NCI-H774 (cell line): ENCODE measurements at regions not wholly inside any gene's neighbourhood (a gene's known extent, or its start where the extent isn't known, plus 50 kb on each side); places are given as distances from the start of the nearest gene placed in this dataset.

Source experiments
- DNase-seq: peaks from one replicate; lab custom pipeline; 2025; lab: John Stamatoyannopoulos, UW

DNA sequence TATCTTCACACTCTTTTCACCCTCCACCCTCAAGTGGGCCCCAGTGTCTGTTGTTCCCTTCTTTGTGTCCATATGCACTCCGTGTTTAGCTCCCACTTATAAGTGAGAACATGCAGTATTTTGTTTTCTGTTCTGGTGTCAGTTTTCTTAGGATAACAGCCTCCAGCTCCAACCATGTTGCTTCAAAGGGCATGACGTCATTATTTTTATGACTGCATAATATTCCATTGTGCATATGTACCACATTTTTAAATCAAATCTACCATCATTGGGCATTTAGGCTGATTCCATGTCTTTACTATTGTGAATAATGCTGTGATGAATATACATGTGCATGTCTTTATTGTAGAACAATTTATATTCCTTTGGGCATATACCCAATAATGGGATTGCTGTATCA is 140.3 kb downstream of the LYPLAL1 start:
- DNase-seq = no peak

GRCh38 chr1:219312967-219313366 is 139.3 kb downstream of the LYPLAL1 start:
- DNase-seq = no peak

- DNase-seq = no peak
These were observed 136.6 kb downstream of the LYPLAL1 start for GRCh38 chr1:219310181-219310728.

- DNase-seq = no peak
These were observed 134.7 kb downstream of the LYPLAL1 start for GRCh38 chr1:219308367-219308766.

- DNase-seq = no peak
These were observed 130.8 kb downstream of the LYPLAL1 start for GRCh38 chr1:219304227-219305226.

DNA sequence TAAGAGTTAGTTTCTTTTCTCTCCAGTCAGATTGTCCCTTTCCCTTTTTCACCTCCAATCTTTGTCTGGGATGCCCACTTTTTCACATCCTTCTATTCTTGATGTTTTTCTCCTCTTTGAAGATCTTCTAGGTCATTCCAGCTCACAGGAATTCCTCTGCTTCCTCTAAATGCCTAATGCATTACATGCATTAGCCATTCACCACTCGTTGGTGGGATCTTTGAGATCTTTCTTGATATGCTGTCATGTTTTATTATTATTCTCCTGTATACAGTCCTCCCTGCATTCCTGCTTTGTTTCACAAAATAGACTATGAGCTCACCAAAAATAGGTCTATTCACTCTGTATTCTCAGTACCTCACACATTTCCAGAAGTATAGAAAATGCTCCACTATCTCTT is 129.0 kb downstream of the LYPLAL1 start:
- DNase-seq = no peak

DNA sequence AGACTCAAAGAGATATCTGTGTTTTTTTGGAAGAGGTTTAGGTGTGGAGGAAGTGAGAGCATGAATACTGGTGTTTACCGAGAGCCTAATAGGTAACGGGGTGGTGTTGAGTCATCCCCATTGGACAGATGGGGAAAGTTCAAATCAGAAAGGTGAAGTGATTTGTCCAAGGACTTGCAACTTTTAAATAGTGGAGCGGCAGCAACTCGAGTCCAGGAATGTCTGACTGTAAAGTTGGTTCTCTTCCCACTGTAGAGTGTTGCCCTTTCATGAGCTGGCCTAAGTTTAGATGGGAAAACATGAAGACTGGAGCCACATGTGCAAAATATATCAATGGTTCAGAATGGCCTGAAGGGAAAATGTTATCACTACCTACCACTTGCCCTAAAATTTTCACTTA is 125.7 kb downstream of the LYPLAL1 start:
- DNase-seq = no peak

- no peak for DNase-seq
These were observed 125.0 kb downstream of the LYPLAL1 start for GRCh38 chr1:219298571-219299148.

DNA sequence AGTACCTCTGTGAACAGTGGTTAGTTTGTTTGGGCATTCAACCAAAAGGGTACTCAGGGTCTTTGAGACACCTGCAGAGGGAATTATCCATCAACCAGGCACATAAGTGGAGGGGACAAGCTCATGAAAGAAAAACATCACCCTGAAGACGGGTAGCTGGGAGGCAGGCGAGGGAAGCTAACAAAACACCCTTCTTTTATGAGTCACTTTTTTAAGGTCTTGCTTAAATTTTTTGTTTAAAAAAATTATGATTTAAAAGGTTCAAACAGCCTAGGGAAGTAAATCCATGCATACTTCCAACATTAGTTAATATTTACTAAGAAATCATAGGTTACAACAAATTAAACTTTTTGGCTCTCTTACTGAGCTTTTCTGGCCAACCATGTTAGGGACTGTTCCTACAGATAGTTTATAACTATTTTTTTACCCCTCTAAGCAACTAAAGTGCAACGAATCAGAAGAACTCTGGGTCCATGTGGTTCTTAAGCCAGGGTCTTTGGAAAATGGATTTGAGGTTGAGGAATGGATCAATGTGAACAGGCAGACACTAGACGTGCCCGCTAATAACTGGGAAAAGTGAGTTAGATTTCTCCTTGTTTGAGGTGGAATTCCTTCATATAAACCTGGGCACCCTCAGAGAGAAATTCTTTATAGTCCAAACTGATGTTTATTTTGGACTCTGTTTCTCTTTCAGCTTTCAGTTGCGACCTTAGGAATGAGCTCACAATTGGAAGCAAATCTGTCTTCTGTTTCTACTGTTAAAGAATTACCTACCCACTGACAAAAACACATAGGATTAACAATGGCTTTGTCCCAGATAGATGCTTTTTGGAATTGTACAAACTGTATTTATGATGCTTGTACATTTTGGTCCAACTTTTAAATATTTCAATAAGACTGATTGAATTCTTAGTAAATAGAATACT is 123.0 kb downstream of the LYPLAL1 start:
- peak; percentile 76 for DNase-seq

DNA sequence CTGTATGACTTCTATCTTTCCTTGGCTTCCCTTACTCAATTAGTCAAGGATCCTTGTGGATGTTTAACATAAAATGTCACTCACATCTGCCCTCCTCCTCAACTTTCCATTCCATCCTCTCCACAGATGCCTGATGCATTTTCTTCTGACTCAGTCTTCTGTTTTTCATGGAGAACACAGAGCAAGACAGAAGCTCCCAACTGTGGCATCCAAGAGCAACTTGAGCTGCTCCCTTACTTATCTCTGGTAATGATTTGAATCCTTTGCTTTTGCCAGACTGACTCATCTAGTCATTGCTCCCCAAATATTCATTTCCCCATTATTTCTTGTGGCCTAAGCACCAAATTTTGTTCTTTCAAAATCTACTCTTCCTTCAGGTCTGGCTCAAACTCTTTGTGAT is 120.6 kb downstream of the LYPLAL1 start:
- no peak for DNase-seq

DNA sequence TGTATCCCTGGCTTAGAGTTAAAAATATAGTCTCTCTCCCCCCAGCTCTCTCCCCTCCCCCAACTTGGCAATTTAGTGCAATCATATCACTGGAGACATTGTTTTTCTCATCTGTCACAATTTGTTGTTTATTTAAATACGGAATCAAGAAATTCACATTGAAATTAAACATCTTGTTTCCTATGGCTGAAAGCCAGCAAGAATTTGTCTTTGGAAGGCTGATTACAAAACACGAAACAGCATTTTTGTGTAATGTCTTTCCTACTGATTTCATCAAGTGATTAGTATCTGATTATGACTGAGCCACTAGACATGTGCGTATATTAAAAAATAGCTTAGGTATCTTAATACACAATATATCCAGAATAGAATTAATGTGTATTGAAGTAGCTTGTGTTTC is 119.7 kb downstream of the LYPLAL1 start:
- no peak for DNase-seq

GRCh38 chr1:219292999-219293398 is 119.3 kb downstream of the LYPLAL1 start:
- DNase-seq = no peak

- no peak for DNase-seq
These were observed 118.7 kb downstream of the LYPLAL1 start for GRCh38 chr1:219292341-219292740.

- DNase-seq = no peak
These were observed 115.5 kb downstream of the LYPLAL1 start for GRCh38 chr1:219289171-219289570.

DNA sequence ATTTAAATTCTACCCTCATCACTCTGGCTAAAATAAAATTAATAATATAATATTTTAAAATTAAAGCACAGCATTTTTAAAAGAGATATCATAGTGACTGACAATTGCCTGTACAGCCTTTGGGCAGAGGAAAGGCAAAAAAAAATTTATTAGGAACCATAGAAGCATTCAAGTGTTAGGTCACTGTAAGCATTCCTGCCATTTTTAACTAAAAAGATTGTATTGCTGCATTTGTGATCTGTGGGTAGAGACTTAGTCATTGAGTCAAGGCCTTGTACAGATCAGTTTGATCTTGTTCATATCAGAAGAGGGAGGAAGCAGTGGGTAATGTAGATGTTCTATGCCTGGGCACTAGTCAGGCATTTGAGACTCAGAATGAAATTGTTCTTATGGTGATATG is 109.9 kb downstream of the LYPLAL1 start:
- DNase-seq = no peak

- DNase-seq = no peak
These were observed 108.2 kb downstream of the LYPLAL1 start for GRCh38 chr1:219281831-219282230.

DNA sequence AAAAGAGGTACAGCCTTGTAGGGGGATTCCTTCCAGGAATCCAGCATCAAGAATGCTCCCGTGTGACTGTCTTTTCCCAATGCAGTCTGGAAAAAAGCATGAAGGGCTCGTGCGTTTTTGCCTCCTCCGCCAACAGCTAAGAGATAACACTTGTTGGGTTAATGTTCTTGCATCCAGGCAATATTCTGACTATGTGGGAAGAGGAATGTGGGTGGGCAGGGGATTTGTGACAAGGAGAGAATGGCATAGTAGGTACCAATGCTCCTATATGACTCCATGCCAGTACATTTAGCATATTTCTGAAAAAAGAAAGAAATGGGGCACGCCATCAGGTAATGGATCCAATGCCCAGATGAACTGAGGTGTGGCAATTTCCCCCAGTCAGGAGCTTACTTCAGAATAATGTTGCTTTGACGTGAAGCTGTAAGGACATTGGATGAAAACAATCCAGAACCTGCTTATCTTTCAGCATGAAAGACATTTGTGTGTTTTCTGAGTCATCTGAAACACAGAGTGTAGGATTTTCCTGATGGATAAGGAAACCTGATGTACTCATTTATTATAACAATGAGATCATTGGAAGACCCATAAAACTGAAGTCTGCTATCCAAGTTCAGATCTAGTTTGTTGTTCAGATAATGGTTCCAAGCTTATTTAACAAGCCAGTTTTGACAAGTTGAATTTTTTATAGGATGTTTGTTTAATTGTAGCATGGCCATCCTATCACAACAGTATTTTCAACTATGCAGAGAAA is 105.5 kb downstream of the LYPLAL1 start:
- no peak for DNase-seq

GRCh38 chr1:219278288-219278687 is 104.6 kb downstream of the LYPLAL1 start:
- no peak for DNase-seq

DNA sequence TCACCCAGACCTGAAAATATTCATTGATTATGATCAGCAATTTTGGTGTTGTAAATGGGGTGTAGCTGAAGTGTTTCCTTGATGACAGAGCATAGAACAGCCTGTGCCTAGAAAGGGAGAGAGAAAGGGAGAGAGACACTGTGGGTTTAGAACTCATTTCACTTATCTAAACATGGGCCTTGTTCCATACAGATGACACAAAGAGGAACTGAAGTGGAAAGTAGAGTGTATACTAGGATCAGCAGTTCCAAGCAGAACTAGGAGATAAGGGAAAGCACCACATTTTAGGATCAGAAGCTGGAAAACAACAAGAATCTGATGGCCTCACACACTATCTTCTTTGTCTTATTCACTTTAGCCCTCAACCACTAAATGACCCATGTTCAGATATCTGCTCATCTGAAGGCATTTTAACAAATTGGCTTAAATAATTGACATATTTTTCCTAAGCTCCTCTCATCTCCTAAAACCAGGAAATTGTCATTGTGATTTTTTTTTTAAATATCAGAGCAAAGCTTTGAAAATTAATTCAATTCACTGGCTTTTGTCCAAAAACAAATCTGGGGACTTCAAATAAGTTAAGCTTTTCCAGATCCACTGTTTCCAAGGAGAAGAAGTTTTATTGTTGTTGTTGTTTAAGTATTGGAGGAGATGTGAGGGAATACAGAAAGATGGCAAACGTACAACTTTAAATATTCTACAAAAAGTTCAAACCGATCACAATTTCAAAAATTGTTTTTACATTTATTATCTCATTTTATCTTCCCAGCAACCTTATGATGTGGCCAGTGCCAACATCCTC is 103.8 kb downstream of the LYPLAL1 start:
- no peak for DNase-seq

DNA sequence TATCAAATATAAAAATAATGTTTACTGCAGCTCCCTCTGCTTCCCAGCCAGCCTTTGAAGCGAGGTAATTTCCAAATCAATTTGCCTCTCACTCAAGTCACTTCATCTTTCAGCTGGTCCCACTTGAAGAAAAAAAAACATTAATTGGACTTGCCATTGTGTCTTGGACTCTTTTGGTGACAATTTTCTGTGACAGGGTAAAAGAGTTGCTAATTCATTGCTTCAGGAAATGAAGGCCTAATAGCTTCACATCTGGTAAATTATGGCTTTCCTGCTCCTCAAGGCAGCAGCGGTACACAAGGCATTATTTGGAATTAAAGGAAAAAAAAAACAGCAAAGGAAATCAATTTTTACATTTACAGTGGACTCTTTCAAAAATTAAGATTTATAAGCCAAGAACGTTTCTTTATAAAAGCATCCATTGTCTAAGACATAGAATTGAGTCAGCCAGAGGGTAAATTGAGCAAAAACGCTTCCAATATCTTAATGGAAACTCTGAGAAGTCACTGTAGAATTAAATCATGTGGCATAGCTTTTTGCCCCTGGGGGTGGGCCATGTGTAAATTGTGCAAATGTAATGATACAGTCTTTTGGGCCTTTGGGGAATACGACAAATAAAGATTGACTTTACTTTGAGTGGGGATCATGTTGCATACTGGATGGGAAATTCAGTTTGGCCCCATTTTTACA is 102.5 kb downstream of the LYPLAL1 start:
- DNase-seq = no peak
